Retinal pigment epithelial cell (primary cell): ENCODE measurements at regions not wholly inside any gene's neighbourhood (a gene's known extent, or its start where the extent isn't known, plus 50 kb on each side); places are given as distances from the start of the nearest gene placed in this dataset.

Experiments
- DNase-seq: peaks from one replicate; pipeline ENCODE4 v3.0.0-alpha.2; 2010; ENCODE audit warnings: low read depth
- H3K4me3 ChIP-seq: 2 replicates; pipeline ENCODE4 v1.5.1; 2011; ENCODE audit warnings: mild to moderate bottlenecking, low read length, control low read depth, moderate library complexity
- CTCF ChIP-seq: conservative IDR thresholded peaks from 2 replicates; pipeline ENCODE4 v1.5.1; 2011; ENCODE audit warnings: low read depth, low read length, control low read depth, inconsistent platforms

DNA sequence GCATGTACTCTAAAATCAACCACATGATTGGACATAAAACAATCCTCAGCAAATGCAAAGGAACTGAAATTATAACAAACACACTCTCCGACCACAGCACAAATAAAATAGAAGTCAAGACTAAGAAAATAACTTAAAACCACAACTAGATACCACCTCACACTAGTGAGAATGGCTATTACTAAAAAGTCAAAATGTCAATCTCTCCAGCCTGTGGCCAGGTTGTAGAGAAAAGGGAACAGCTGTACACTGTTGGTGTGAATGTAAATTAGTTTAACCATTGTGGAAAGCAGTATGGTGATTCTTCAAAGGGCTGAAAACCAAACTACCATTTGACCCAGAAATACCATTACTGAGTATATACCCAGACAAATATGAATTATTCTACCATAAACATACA is 1025.7 kb upstream of the TENM4 start:
- TF ChIP-seq CTCF = no peak
- DNase-seq = no peak
- H3K4me3 ChIP-seq = no peak overlapping the region

GRCh38 chr11:80462211-80462610 is 1021.4 kb upstream of the TENM4 start:
- no peak for TF ChIP-seq CTCF
- peak; percentile 14 for DNase-seq
- H3K4me3 ChIP-seq = no peak overlapping the region

DNA sequence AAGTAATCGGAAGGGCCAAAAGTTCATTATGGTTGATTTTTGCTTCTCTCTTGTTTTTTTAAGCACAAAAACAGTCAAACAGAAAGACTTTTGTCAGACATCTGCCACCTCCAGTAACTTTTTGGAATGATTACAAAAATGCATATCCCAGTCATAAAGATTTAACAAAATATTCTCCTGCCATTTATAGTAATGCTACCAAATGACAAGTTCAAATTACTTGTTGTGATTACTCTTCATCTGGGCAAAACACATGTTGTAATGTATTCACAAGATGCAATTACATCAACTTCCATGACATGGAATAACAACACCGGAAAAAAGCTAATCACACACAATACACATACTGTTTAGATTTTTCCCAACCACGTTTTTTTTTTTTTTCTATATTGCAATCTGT is 1017.5 kb upstream of the TENM4 start:
- no peak for DNase-seq
- no peak for TF ChIP-seq CTCF
- no peak overlapping the region for H3K4me3 ChIP-seq

GRCh38 chr11:80457823-80458222 is 1017.0 kb upstream of the TENM4 start:
- no peak for TF ChIP-seq CTCF
- DNase-seq = no peak
- no peak overlapping the region for H3K4me3 ChIP-seq

DNA sequence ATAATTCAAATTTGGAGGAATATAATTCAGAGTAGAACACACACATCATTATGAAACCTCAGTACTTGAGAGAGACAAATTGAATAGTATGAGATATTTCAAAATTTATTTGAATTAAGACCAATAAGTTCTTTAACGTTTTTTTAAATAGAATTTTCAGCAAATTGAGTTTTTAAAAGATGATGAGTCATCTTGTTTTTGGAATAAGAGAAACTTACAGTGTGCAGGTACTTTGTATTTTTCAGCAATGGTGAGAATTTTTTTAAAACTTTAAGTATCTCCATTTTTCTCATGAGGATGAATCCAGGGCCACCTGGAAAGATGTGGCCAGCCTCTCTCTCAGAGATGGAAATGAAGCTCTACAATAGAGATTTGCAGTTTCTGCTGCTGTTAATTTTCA is 1015.0 kb upstream of the TENM4 start:
- TF ChIP-seq CTCF = no peak
- no peak for DNase-seq
- H3K4me3 ChIP-seq = no peak overlapping the region

- TF ChIP-seq CTCF = no peak
- no peak overlapping the region for H3K4me3 ChIP-seq
- DNase-seq = no peak
Observed at GRCh38 chr11:80451105-80451504, 1010.3 kb upstream of the TENM4 start.

- no peak for DNase-seq
- no peak for TF ChIP-seq CTCF
- H3K4me3 ChIP-seq = no peak overlapping the region
Observed at GRCh38 chr11:80448709-80449108, 1007.9 kb upstream of the TENM4 start.
